Fibroblast of the aortic adventitia (primary cell): ENCODE measurements at regions not wholly inside any gene's neighbourhood (a gene's known extent, or its start where the extent isn't known, plus 50 kb on each side); places are given as distances from the start of the nearest gene placed in this dataset.

Experiments
- DNase-seq: peaks from one replicate; pipeline ENCODE4 v3.0.0-alpha.2; 2010; ENCODE audit warnings: low read depth
- H3K4me3 ChIP-seq: 2 replicates; pipeline ENCODE4 v1.5.1; 2011; ENCODE audit warnings: low read depth, mild to moderate bottlenecking, control low read depth, low read length, moderate library complexity
- CTCF ChIP-seq: IDR thresholded peaks from 2 replicates; pipeline ENCODE4 v1.5.1; 2011; ENCODE audit warnings: mild to moderate bottlenecking, low read length, control low read depth, inconsistent platforms; ENCODE audit not compliant: insufficient read depth

GRCh38 chr2:145731467-145731866 lies 1211.5 kb upstream of the ZEB2 start:
- no peak overlapping the region for H3K4me3 ChIP-seq
- no peak for TF ChIP-seq CTCF
- no peak for DNase-seq

GRCh38 chr2:145729993-145730770 lies 1210.3 kb upstream of the ZEB2 start:
- H3K4me3 ChIP-seq: no peak overlapping the region
- TF ChIP-seq CTCF: no peak
- DNase-seq: no peak

- DNase-seq: no peak
- no peak for TF ChIP-seq CTCF
- H3K4me3 ChIP-seq: no peak overlapping the region
These were observed 1209.6 kb upstream of the ZEB2 start for GRCh38 chr2:145729481-145729880.

GRCh38 chr2:145728511-145728910 lies 1208.6 kb upstream of the ZEB2 start:
- no peak for TF ChIP-seq CTCF

GRCh38 chr2:145725876-145726275 lies 1206.0 kb upstream of the ZEB2 start:
- no peak overlapping the region for H3K4me3 ChIP-seq
- no peak for DNase-seq
- TF ChIP-seq CTCF: no peak

More at GRCh38 chr2:145728511-145728910, 1208.6 kb upstream of the ZEB2 start:
- no peak for DNase-seq
- no peak overlapping the region for H3K4me3 ChIP-seq

GRCh38 chr2:145724311-145724898 lies 1204.5 kb upstream of the ZEB2 start:
- peak; percentile 52 for DNase-seq
- TF ChIP-seq CTCF: no peak

More at GRCh38 chr2:145724311-145724898, 1204.5 kb upstream of the ZEB2 start:
- H3K4me3 ChIP-seq: no peak overlapping the region
